Nephron progenitor cell (in vitro differentiated cells): ENCODE measurements at regions not wholly inside any gene's neighbourhood (a gene's known extent, or its start where the extent isn't known, plus 50 kb on each side); places are given as distances from the start of the nearest gene placed in this dataset.
"Not testable (repeated sequence)": the region's sequence is repeated elsewhere in the genome, so short reads cannot be mapped to it uniquely, and the experiment has no call there.

Experiments
- DNase-seq: peaks from one replicate; pipeline ENCODE4 v3.0.0; 2021
- H3K27ac Mint-ChIP-seq: 2 replicates; pipeline ENCODE4 v1.8.0; 2021; ENCODE audit warnings: mild to moderate bottlenecking, moderate library complexity, mixed read lengths
- H3K27me3 Mint-ChIP-seq: 2 replicates; pipeline ENCODE4 v1.8.0; 2021; ENCODE audit warnings: mild to moderate bottlenecking, low read depth, mixed read lengths; ENCODE audit not compliant: poor library complexity
- H3K36me3 Mint-ChIP-seq: 2 replicates; pipeline ENCODE4 v1.8.0; 2021; ENCODE audit warnings: low read depth, mixed read lengths
- H3K4me1 Mint-ChIP-seq: 2 replicates; pipeline ENCODE4 v1.8.0; 2021; ENCODE audit warnings: mixed read lengths
- H3K4me3 Mint-ChIP-seq: 2 replicates; pipeline ENCODE4 v1.8.0; 2021; ENCODE audit warnings: mild to moderate bottlenecking, moderate library complexity, mixed read lengths
- H3K9me3 Mint-ChIP-seq: 2 replicates; pipeline ENCODE4 v1.8.0; 2021; ENCODE audit warnings: mild to moderate bottlenecking, moderate library complexity, mixed read lengths
- CTCF ChIP-seq: fragments of 200-600 bp; sonication (generic); IDR thresholded peaks from 2 replicates; pipeline ENCODE4 v1.5.0; 2021; ENCODE audit warnings: antibody characterized with exemption

GRCh38 chr14:76701436-76701835, 59.8 kb upstream of the VASH1 start:
- Mint-ChIP-seq H3K4me1 (peaks cover 16% of the 10 kb centered on the region), H3K36me3 (no peaks in the 10 kb centered on the region)

GRCh38 chr14:76701981-76702380, 59.3 kb upstream of the VASH1 start:
- Mint-ChIP-seq H3K27me3 (peaks cover 4% of the 10 kb centered on the region), H3K9me3 (peaks cover 4% of the 10 kb centered on the region), H3K36me3 (no peaks in the 10 kb centered on the region), H3K4me1 (peaks cover 11% of the 10 kb centered on the region), H3K4me3 (no peak overlapping the region), H3K27ac (no peak overlapping the region)
- TF ChIP-seq CTCF: no peak
- no peak for DNase-seq

More at GRCh38 chr14:76701436-76701835, 59.8 kb upstream of the VASH1 start:
- peaks cover 9% of the 10 kb centered on the region for H3K27me3 Mint-ChIP-seq
- DNase-seq: no peak
- TF ChIP-seq CTCF: no peak
- no peak overlapping the region for H3K27ac Mint-ChIP-seq
- H3K4me3 Mint-ChIP-seq: no peak overlapping the region
- peaks cover 4% of the 10 kb centered on the region for H3K9me3 Mint-ChIP-seq

- H3K27me3 Mint-ChIP-seq: no peaks in the 10 kb centered on the region
- peak overlapping the region; percentile 17 for H3K27ac Mint-ChIP-seq
- peaks cover under 1% of the 10 kb centered on the region for H3K9me3 Mint-ChIP-seq
- no peak for TF ChIP-seq CTCF
- DNase-seq: no peak
- H3K4me1 Mint-ChIP-seq: peaks cover 8% of the 10 kb centered on the region
- H3K4me3 Mint-ChIP-seq: no peak overlapping the region
- no peaks in the 10 kb centered on the region for H3K36me3 Mint-ChIP-seq
Measured at GRCh38 chr14:76705214-76705613, 56.1 kb upstream of the VASH1 start.

- H3K4me1 Mint-ChIP-seq: peaks cover 14% of the 10 kb centered on the region
- not testable (repeated sequence) for H3K4me3 Mint-ChIP-seq, H3K9me3 Mint-ChIP-seq, H3K27ac Mint-ChIP-seq, DNase-seq, H3K27me3 Mint-ChIP-seq, H3K36me3 Mint-ChIP-seq
Measured at GRCh38 chr14:76706207-76706606, 55.1 kb upstream of the VASH1 start.

- H3K4me3 Mint-ChIP-seq: no peak overlapping the region
- no peak overlapping the region for H3K27ac Mint-ChIP-seq
- H3K9me3 Mint-ChIP-seq: no peaks in the 10 kb centered on the region
- H3K36me3 Mint-ChIP-seq: no peaks in the 10 kb centered on the region
- TF ChIP-seq CTCF: no peak
- H3K27me3 Mint-ChIP-seq: no peaks in the 10 kb centered on the region
- peaks cover 14% of the 10 kb centered on the region for H3K4me1 Mint-ChIP-seq
- DNase-seq: no peak
Measured at GRCh38 chr14:76706811-76707210, 54.5 kb upstream of the VASH1 start.

- Mint-ChIP-seq H3K4me3 (no peak overlapping the region), H3K36me3 (no peaks in the 10 kb centered on the region), H3K27ac (no peak overlapping the region), H3K9me3 (no peaks in the 10 kb centered on the region), H3K27me3 (no peaks in the 10 kb centered on the region), H3K4me1 (peaks cover 14% of the 10 kb centered on the region)
- TF ChIP-seq CTCF: no peak
- no peak for DNase-seq
Measured at GRCh38 chr14:76708028-76708427, 53.2 kb upstream of the VASH1 start.
